K562 (cell line): ENCODE measurements at regions not wholly inside any gene's neighbourhood (a gene's known extent, or its start where the extent isn't known, plus 50 kb on each side); places are given as distances from the start of the nearest gene placed in this dataset.

ENCODE experiments used
- ATAC-seq: fragments of 200-7000 bp; cut with Tn5 transposase; 3 replicates; pipeline ENCODE4 v1.9.1; 2020; ENCODE audit warnings: moderate library complexity
- BruUV-seq: library from RNA; stranded (reverse); fragments of 400-500 nt; replicated peaks from 2 replicates; lab custom pipeline; 2021; lab: Mats Ljungman, UMichigan
- CTCF ChIA-PET: fragments of 300-600 bp; formaldehyde crosslinking; extraction: SDS; loops from one replicate; lab custom pipeline; 2021; ENCODE audit warnings: low intra/inter-chr PET ratio; lab: Yijun Ruan, JAX
- POLR2A ChIA-PET: fragments of 300-600, 350-650 bp; sonication (Branson Sonifier 250); formaldehyde crosslinking; extraction: SDS; loops from one replicate; lab custom pipeline; 2021; ENCODE audit warnings: antibody characterized with exemption, inconsistent platforms; lab: Yijun Ruan, JAX
- DNase-seq, 4 experiments: peaks; one replicate each; pipeline versions ENCODE4 v3.0.0 to v3.0.0-alpha.2; 2011 to 2018; ENCODE audit warnings: low spot score in 3 of 4, mixed read lengths in 3 of 4; ENCODE audit errors: extremely low read depth in 1 of 4
- FAIRE-seq: peaks from 2 replicates; lab custom pipeline; 2011; peaks lifted over from hg19 to GRCh38; lab: Jason Lieb, UNC
- H2AFZ ChIP-seq: 2 replicates; pipeline ENCODE4 v1.6.0; 2011; ENCODE audit warnings: low read depth, low read length, control low read depth, inconsistent platforms
- H3K27ac ChIP-seq: fragments of 200-600 bp; 3 replicates; pipeline ENCODE4 v1.8.0; 2011; ENCODE audit warnings: low read depth, mild to moderate bottlenecking, control low read depth, inconsistent platforms, low read length, moderate library complexity, mixed read lengths; ENCODE audit errors: extremely low read depth
- H3K27me3 ChIP-seq, 2 experiments: fragments of 300-600 bp in 1 of 2; 2 replicates in 1 of 2; 3 replicates in 1 of 2; pipeline versions ENCODE4 v1.6.0 to v1.8.0; 2011; ENCODE audit warnings: inconsistent platforms in 2 of 2, low read length in 2 of 2, mild to moderate bottlenecking in 1 of 2, mixed read lengths in 1 of 2, moderate library complexity in 1 of 2; ENCODE audit not compliant: control insufficient read depth in 2 of 2, insufficient read depth in 2 of 2
- H3K36me3 ChIP-seq: fragments of 300-600 bp; 3 replicates; pipeline ENCODE4 v1.8.0; 2011; ENCODE audit warnings: mild to moderate bottlenecking, low read length, inconsistent platforms; ENCODE audit not compliant: control insufficient read depth, insufficient read depth
- H3K4me1 ChIP-seq, 2 experiments: fragments of 200-600 bp in 1 of 2; replicated peaks in 1 of 2; 2 replicates in 1 of 2; 3 replicates in 1 of 2; pipeline versions ENCODE4 v1.5.1 to v1.8.0; 2011; ENCODE audit warnings: inconsistent platforms in 2 of 2, low read length in 2 of 2, mild to moderate bottlenecking in 1 of 2, mixed read lengths in 1 of 2, moderate library complexity in 1 of 2; ENCODE audit not compliant: control insufficient read depth in 2 of 2, insufficient read depth in 2 of 2
- H3K4me2 ChIP-seq: 2 replicates; pipeline ENCODE4 v1.6.1; 2011; ENCODE audit warnings: low read length, control low read depth, inconsistent platforms, mixed read lengths; ENCODE audit not compliant: insufficient read depth
- H3K4me3 ChIP-seq: fragments of 200-600 bp; sonication (generic), shearing (Covaris generic); 2 replicates; pipeline ENCODE4 v1.5.1; 2016; ENCODE audit warnings: control low read depth, inconsistent platforms
- H3K79me2 ChIP-seq: fragments of 200-600 bp; 3 replicates; pipeline ENCODE4 v1.8.0; 2011; ENCODE audit warnings: low read length, inconsistent platforms; ENCODE audit not compliant: control insufficient read depth, insufficient read depth
- H3K9ac ChIP-seq, 2 experiments: 2 replicates each; pipeline versions ENCODE4 v1.6.0 to v1.6.1; 2011; ENCODE audit warnings: low read depth in 2 of 2, low read length in 2 of 2, control low read depth in 1 of 2, inconsistent platforms in 1 of 2, mild to moderate bottlenecking in 1 of 2, mixed read lengths in 1 of 2; ENCODE audit not compliant: insufficient read depth in 1 of 2
- H3K9me1 ChIP-seq: one replicate; pipeline ENCODE4 v1.6.0; 2011; ENCODE audit warnings: inconsistent platforms, mild to moderate bottlenecking, low read length, moderate library complexity; ENCODE audit not compliant: control insufficient read depth, insufficient read depth
- H3K9me3 ChIP-seq: replicated peaks from 2 replicates; pipeline ENCODE4 v1.5.1; 2011; ENCODE audit warnings: low read depth, low read length, inconsistent platforms; ENCODE audit not compliant: control insufficient read depth, insufficient read depth
- H4K20me1 ChIP-seq: replicated peaks from 2 replicates; pipeline ENCODE4 v1.6.1; 2011; ENCODE audit warnings: low read length, inconsistent platforms, mixed read lengths; ENCODE audit not compliant: control insufficient read depth, insufficient read depth
- CTBP1 ChIP-seq: fragments of 450-650 bp; IDR thresholded peaks from 2 replicates; pipeline ENCODE4 v1.6.1; 2016; ENCODE audit warnings: borderline replicate concordance
- MECOM ChIP-seq: fragments of 250-450 bp; sonication (Bioruptor Pico); IDR thresholded peaks from 2 replicates; pipeline ENCODE4 v1.8.0; 2022; ENCODE audit warnings: inconsistent platforms
- TARDBP ChIP-seq: fragments of 450-650 bp; IDR thresholded peaks from 2 replicates; pipeline ENCODE4 v1.6.1; 2016
- TEAD1 ChIP-seq, 2 experiments: fragments of 450-650 bp in 1 of 2; sonication (generic) in 1 of 2; formaldehyde crosslinking; IDR thresholded peaks; 2 replicates each; pipeline versions ENCODE4 v1.4.0 to v1.8.0; 2020 to 2022; ENCODE audit warnings: mild to moderate bottlenecking in 2 of 2, missing genetic modification reagents in 1 of 2
- ZNF24 ChIP-seq: fragments of 450-650 bp; IDR thresholded peaks from 2 replicates; pipeline ENCODE4 v1.6.1; 2016
- ZNF384 ChIP-seq: IDR thresholded peaks from 2 replicates; pipeline ENCODE4 v1.6.1; 2012; ENCODE audit warnings: low read depth, low read length, improper control_type of control experiment
- WGBS: fragments of 100-300 bp; shearing (Covaris generic); methylation state at CpG from one replicate; pipeline ENCODE4 v1.1.6; 2016; ENCODE audit warnings: low coverage, mixed read lengths; ENCODE audit not compliant: insufficient coverage; ENCODE audit errors: missing lambda C conversion rate; 5-methylcytosine and 5-hydroxymethylcytosine counted together
- in situ Hi-C: fragments of 300-500 bp; cut with MboI; formaldehyde crosslinking; loops from 4 replicates; pipeline ENCODE4 v1.15.0; 2018; ENCODE audit warnings: inconsistent platforms, mixed read lengths
- intact Hi-C: fragments of 100-400 bp; cut with micrococcal nuclease; formaldehyde crosslinking; loops from 2 replicates; pipeline ENCODE4 v1.14.2; 2022
- TF ChIP-seq, protein P1 (sequence below), 2 experiments: fragments of 450-650 bp; IDR thresholded peaks; 2 replicates each; pipeline ENCODE4 v1.6.1; 2016
- TF ChIP-seq, protein P2 (sequence below), 2 experiments: fragments of 450-650 bp in 1 of 2; sonication (generic) in 1 of 2; formaldehyde crosslinking in 1 of 2; IDR thresholded peaks; 2 replicates each; pipeline versions ENCODE4 v1.7.1 to v1.9.0; 2016 to 2022; ENCODE audit warnings: inconsistent platforms in 1 of 2, mild to moderate bottlenecking in 1 of 2, missing genetic modification reagents in 1 of 2

DNA sequence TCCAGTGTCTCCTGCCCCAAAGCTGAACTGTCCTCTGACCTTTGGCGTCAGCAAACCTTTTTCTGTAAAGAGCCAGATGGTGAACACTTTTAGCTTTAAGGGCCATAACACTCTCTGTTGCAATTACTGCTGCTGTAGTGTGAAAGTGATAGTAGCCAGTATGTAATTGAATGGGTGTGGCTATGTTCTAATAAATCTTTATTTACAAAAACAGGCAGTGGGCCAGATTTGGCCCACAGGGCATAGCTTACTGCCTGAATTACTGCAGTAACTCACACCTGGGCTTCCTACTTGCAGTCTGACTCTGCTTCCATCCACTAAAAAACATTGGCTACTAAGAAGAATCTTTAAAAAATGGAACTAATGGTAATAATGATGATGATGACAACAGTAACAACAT lies 68.0 kb upstream of the SLC6A11 start:
- Histone ChIP-seq H4K20me1 (no peaks in the 10 kb centered on the region), H3K9me1 (no peaks in the 10 kb centered on the region), H2AFZ (no peak overlapping the region), H3K9ac (no peak overlapping the region), H3K9me3 (no peaks in the 10 kb centered on the region), H3K4me2 (no peak overlapping the region), H3K36me3 (no peaks in the 10 kb centered on the region), H3K27me3 (no peaks in the 10 kb centered on the region; a peak in 1 of 5 replicates), H3K4me3 (no peak overlapping the region), H3K79me2 (no peaks in the 10 kb centered on the region), H3K4me1 (0 out of 5 replicates have a peak, but pooled peaks cover 0 to 3% of the 10 kb centered on the region in 2 experiments), H3K27ac (no peak overlapping the region)
- no peak for DNase-seq
- TF ChIP-seq CTBP1 (no peak), TARDBP (no peak), MECOM (CRISPR knock-in tag) (no peak), ZNF24 (no peak), ZNF384 (no peak), TEAD1 (CRISPR knock-in tag; IDR thresholded peaks at IDR 0.05) (no peak)
- TF ChIP-seq, protein P1, sequence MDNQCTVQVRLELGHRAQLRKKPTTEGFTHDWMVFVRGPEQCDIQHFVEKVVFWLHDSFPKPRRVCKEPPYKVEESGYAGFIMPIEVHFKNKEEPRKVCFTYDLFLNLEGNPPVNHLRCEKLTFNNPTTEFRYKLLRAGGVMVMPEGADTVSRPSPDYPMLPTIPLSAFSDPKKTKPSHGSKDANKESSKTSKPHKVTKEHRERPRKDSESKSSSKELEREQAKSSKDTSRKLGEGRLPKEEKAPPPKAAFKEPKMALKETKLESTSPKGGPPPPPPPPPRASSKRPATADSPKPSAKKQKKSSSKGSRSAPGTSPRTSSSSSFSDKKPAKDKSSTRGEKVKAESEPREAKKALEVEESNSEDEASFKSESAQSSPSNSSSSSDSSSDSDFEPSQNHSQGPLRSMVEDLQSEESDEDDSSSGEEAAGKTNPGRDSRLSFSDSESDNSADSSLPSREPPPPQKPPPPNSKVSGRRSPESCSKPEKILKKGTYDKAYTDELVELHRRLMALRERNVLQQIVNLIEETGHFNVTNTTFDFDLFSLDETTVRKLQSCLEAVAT (IDR thresholded peaks at IDR 0.05) = no peak
- TF ChIP-seq, protein P2, sequence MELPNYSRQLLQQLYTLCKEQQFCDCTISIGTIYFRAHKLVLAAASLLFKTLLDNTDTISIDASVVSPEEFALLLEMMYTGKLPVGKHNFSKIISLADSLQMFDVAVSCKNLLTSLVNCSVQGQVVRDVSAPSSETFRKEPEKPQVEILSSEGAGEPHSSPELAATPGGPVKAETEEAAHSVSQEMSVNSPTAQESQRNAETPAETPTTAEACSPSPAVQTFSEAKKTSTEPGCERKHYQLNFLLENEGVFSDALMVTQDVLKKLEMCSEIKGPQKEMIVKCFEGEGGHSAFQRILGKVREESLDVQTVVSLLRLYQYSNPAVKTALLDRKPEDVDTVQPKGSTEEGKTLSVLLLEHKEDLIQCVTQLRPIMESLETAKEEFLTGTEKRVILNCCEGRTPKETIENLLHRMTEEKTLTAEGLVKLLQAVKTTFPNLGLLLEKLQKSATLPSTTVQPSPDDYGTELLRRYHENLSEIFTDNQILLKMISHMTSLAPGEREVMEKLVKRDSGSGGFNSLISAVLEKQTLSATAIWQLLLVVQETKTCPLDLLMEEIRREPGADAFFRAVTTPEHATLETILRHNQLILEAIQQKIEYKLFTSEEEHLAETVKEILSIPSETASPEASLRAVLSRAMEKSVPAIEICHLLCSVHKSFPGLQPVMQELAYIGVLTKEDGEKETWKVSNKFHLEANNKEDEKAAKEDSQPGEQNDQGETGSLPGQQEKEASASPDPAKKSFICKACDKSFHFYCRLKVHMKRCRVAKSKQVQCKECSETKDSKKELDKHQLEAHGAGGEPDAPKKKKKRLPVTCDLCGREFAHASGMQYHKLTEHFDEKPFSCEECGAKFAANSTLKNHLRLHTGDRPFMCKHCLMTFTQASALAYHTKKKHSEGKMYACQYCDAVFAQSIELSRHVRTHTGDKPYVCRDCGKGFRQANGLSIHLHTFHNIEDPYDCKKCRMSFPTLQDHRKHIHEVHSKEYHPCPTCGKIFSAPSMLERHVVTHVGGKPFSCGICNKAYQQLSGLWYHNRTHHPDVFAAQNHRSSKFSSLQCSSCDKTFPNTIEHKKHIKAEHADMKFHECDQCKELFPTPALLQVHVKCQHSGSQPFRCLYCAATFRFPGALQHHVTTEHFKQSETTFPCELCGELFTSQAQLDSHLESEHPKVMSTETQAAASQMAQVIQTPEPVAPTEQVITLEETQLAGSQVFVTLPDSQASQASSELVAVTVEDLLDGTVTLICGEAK (IDR thresholded peaks at IDR 0.05) = peak; percentile 86
- TF ChIP-seq, protein P2 (CRISPR knock-in tag; IDR thresholded peaks at IDR 0.05) = peak; percentile 50; the same call in 1 of the 2 replicates
- ATAC-seq = no peak
- BruUV-seq = no TSS peak
- FAIRE-seq = no peak
- CTCF ChIA-PET = no interaction called here
- in situ Hi-C loops (loop anchor here (25.0 kb wide), 1 partner anchor 911 kb away; the partner anchor contains the start of gene RPUSD3), intact Hi-C loops (no loop called here)
- WGBS = 0% methylated on average over 1 of the region's 1 CpG
- POLR2A ChIA-PET = interaction anchor here (0.5 kb wide), 1 partner anchor 771 kb away, joined by 3 read pairs; no protein-coding TSS in a partner anchor
